KOPT-K1 (cell line): ENCODE measurements at regions not wholly inside any gene's neighbourhood (a gene's known extent, or its start where the extent isn't known, plus 50 kb on each side); places are given as distances from the start of the nearest gene placed in this dataset.
"Not testable (repeated sequence)": the region's sequence is repeated elsewhere in the genome, so short reads cannot be mapped to it uniquely, and the experiment has no call there.

Experiments
- H3K27ac ChIP-seq: fragments of 200-600 bp; sonication (generic); 2 replicates; pipeline ENCODE4 v1.5.1; 2016; ENCODE audit warnings: antibody characterized with exemption, mild to moderate bottlenecking, low read depth, low read length; ENCODE audit not compliant: poor library complexity, severe bottlenecking
- H3K36me3 ChIP-seq: fragments of 200-600 bp; sonication (generic); 2 replicates; pipeline ENCODE4 v1.5.1; 2017; ENCODE audit warnings: antibody characterized with exemption, mild to moderate bottlenecking, low read length, moderate library complexity; ENCODE audit not compliant: insufficient read depth
- H3K9me3 ChIP-seq: fragments of 200-600 bp; sonication (generic); 2 replicates; pipeline ENCODE4 v1.5.1; 2017; ENCODE audit warnings: antibody characterized with exemption, low read length, mild to moderate bottlenecking; ENCODE audit not compliant: insufficient read depth, poor library complexity, severe bottlenecking

GRCh38 chr10:78222096-78222790 lies 188.6 kb downstream of the RPS24 start:
- Histone ChIP-seq H3K9me3 (peaks cover 6% of the 10 kb centered on the region), H3K27ac (no peak overlapping the region), H3K36me3 (no peaks in the 10 kb centered on the region)

GRCh38 chr10:78223088-78223487 lies 189.4 kb downstream of the RPS24 start:
- Histone ChIP-seq H3K9me3 (peaks cover 6% of the 10 kb centered on the region), H3K27ac (no peak overlapping the region)

GRCh38 chr10:78224602-78225001 lies 190.9 kb downstream of the RPS24 start:
- no peak overlapping the region for H3K27ac ChIP-seq
- H3K36me3 ChIP-seq: no peaks in the 10 kb centered on the region
- peaks cover 6% of the 10 kb centered on the region for H3K9me3 ChIP-seq

More at GRCh38 chr10:78223088-78223487, 189.4 kb downstream of the RPS24 start:
- H3K36me3 ChIP-seq: no peaks in the 10 kb centered on the region

GRCh38 chr10:78225594-78225993 lies 191.9 kb downstream of the RPS24 start:
- Histone ChIP-seq H3K36me3 (no peaks in the 10 kb centered on the region), H3K27ac (no peak overlapping the region), H3K9me3 (no peaks in the 10 kb centered on the region)

GRCh38 chr10:78229489-78229888 lies 195.8 kb downstream of the RPS24 start:
- no peaks in the 10 kb centered on the region for H3K9me3 ChIP-seq
- no peaks in the 10 kb centered on the region for H3K36me3 ChIP-seq
- no peak overlapping the region for H3K27ac ChIP-seq

- Histone ChIP-seq H3K36me3 (no peaks in the 10 kb centered on the region), H3K27ac (no peak overlapping the region), H3K9me3 (no peaks in the 10 kb centered on the region)
Measured at GRCh38 chr10:78229950-78230675, 196.4 kb downstream of the RPS24 start.

- Histone ChIP-seq H3K36me3 (no peaks in the 10 kb centered on the region), H3K9me3 (no peaks in the 10 kb centered on the region), H3K27ac (no peak overlapping the region)
Measured at GRCh38 chr10:78231327-78231726, 197.7 kb downstream of the RPS24 start.

- Histone ChIP-seq H3K27ac (no peak overlapping the region), H3K9me3 (no peaks in the 10 kb centered on the region), H3K36me3 (no peaks in the 10 kb centered on the region)
Measured at GRCh38 chr10:78231939-78232338, 198.3 kb downstream of the RPS24 start.

GRCh38 chr10:78236416-78237015 lies 202.9 kb downstream of the RPS24 start:
- no peaks in the 10 kb centered on the region for H3K36me3 ChIP-seq
- H3K9me3 ChIP-seq: no peaks in the 10 kb centered on the region
- H3K27ac ChIP-seq: no peak overlapping the region

GRCh38 chr10:78237951-78238350 lies 204.3 kb downstream of the RPS24 start:
- not testable (repeated sequence) for H3K27ac ChIP-seq, H3K36me3 ChIP-seq

GRCh38 chr10:78247266-78247665 lies 213.6 kb downstream of the RPS24 start:
- H3K36me3 ChIP-seq: no peaks in the 10 kb centered on the region
- no peak overlapping the region for H3K27ac ChIP-seq
- H3K9me3 ChIP-seq: peaks cover 15% of the 10 kb centered on the region

More at GRCh38 chr10:78237951-78238350, 204.3 kb downstream of the RPS24 start:
- not testable (repeated sequence) for H3K9me3 ChIP-seq

- Histone ChIP-seq H3K9me3 (peaks cover 11% of the 10 kb centered on the region), H3K36me3 (no peaks in the 10 kb centered on the region), H3K27ac (no peak overlapping the region)
Measured at GRCh38 chr10:78247821-78248220, 214.2 kb downstream of the RPS24 start.

- peaks cover under 1% of the 10 kb centered on the region for H3K9me3 ChIP-seq
- H3K36me3 ChIP-seq: no peaks in the 10 kb centered on the region
- H3K27ac ChIP-seq: no peak overlapping the region
Measured at GRCh38 chr10:78248651-78249464, 215.2 kb downstream of the RPS24 start.

GRCh38 chr10:78249690-78250089 lies 216.0 kb downstream of the RPS24 start:
- Histone ChIP-seq H3K27ac (no peak overlapping the region), H3K36me3 (no peaks in the 10 kb centered on the region), H3K9me3 (no peaks in the 10 kb centered on the region)
